ENCODE measurements at regions not wholly inside any gene's neighbourhood (a gene's known extent, or its start where the extent isn't known, plus 50 kb on each side); places are given as distances from the start of the nearest gene placed in this dataset.

DNA sequence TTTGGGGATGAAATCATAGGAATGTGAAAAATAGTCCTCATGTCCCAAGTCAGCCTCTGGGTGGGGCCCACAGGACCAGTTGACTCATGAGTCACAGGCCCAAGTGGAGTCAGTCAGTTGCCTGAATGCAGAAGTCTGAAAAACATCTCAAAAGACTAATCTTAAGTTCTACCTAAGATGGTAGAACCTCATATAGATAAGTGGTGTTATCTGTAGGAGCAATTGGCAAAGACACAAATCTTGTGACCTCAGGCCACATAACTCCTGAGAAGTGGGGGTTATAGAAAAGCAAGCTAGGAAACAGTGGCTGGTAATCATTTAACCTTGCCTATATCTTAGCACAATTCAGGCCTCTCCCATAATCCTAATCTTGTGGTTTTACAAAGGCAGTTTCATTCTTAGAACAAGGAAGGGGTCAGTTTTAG is 257.1 kb upstream of the SPOPL start:
- TF ChIP-seq CTCF (IDR thresholded peaks at IDR 0.05) (no peak), EP300 (IDR thresholded peaks at IDR 0.05) (no peak), POLR2AphosphoS5 (IDR thresholded peaks at IDR 0.05) (no peak)

All from gastroesophageal sphincter (tissue), 3 donors.